ENCODE measurements at regions not wholly inside any gene's neighbourhood (a gene's known extent, or its start where the extent isn't known, plus 50 kb on each side); places are given as distances from the start of the nearest gene placed in this dataset.

DNA sequence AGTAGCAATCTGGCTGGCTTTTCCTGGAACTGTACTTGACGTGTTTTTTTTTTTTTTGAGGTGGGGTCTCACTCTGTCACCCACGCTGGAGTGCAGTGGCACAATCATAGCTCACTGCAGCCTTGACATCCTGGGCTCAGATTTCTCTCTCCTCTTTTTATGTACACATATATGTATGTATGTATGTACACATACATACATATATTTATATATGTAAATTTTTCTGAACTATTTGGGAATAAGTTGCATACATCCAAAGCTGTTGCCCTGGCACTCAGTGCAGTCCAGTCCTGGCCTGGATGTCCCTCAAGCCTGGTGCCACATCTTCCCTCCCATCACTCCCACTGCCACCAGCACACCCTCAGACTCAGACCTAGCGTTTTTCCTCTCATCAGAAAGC lies 89.0 kb upstream of the SHISA3 start:
- TF ChIP-seq, protein P1, sequence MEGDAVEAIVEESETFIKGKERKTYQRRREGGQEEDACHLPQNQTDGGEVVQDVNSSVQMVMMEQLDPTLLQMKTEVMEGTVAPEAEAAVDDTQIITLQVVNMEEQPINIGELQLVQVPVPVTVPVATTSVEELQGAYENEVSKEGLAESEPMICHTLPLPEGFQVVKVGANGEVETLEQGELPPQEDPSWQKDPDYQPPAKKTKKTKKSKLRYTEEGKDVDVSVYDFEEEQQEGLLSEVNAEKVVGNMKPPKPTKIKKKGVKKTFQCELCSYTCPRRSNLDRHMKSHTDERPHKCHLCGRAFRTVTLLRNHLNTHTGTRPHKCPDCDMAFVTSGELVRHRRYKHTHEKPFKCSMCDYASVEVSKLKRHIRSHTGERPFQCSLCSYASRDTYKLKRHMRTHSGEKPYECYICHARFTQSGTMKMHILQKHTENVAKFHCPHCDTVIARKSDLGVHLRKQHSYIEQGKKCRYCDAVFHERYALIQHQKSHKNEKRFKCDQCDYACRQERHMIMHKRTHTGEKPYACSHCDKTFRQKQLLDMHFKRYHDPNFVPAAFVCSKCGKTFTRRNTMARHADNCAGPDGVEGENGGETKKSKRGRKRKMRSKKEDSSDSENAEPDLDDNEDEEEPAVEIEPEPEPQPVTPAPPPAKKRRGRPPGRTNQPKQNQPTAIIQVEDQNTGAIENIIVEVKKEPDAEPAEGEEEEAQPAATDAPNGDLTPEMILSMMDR (IDR thresholded peaks at IDR 0.05), result no peak
- no peak for TF ChIP-seq POLR2A (IDR thresholded peaks at IDR 0.05; ENCODE audit: low read depth)
